Fibroblast of skin of left biceps (primary cell): ENCODE measurements at regions not wholly inside any gene's neighbourhood (a gene's known extent, or its start where the extent isn't known, plus 50 kb on each side); places are given as distances from the start of the nearest gene placed in this dataset.
"Not testable (repeated sequence)": the region's sequence is repeated elsewhere in the genome, so short reads cannot be mapped to it uniquely, and the experiment has no call there.

Source experiments
- DNase-seq, 2 experiments: peaks; one replicate each; pipeline ENCODE4 v3.0.0-alpha.2; 2013; ENCODE audit warnings: low read depth in 2 of 2

DNA sequence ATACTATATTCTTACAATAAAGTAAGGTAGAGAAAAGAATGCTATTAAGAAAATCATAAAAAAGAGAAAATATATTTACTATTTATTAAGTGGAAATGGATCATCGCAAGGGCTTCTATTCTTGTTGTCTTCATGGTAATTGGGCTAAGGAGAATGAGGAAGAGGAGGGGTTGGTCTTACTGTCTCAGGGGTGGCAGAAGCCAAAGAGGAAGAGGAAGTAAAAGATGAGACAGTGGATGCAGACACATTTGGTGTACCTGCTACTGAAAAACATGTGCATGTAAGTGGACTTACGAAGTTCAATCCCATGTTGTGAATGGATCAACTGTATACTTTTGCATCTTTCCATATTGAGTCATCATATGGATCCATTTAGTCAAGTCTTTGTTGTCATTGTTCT is 1502.1 kb upstream of the ADGRL3 start:
- no peak for DNase-seq

DNA sequence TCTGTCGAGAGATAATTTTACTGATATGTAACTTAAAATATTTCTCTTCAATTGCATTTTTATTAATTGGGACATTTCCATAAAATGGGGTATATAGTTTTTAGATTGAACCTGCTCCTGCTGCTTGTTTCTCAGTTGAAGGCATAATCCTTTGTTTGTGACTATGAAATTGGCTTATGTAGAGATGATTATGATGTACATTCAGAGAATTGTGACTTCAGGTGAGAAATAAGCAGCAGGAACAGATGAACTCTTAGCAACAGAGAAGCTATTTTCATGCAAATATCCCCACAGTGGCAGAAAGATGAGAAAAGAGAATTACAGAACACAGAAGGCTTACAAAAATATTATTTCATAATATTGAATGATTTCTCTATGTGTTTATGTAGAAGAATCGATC is 1499.5 kb upstream of the ADGRL3 start:
- DNase-seq = no peak

DNA sequence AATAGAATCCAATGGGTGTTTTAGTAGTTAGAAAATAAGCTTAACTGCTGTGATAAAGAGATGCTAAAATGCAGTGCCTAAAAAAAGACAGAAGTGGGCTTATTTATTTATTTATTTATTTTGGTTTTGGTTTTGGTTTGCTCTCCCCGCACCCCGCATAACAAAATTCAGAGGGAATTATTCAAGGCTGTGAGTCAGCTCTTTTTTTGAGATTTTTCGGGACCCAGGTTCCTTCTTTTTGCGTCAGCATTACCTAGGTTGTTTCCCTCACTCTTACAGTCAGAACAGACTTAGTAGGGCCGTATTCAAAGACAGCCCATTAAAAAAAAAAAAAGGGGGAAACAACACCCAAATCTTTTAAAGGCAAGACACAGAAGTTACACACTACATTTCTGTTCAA is 1495.5 kb upstream of the ADGRL3 start:
- no peak for DNase-seq

DNA sequence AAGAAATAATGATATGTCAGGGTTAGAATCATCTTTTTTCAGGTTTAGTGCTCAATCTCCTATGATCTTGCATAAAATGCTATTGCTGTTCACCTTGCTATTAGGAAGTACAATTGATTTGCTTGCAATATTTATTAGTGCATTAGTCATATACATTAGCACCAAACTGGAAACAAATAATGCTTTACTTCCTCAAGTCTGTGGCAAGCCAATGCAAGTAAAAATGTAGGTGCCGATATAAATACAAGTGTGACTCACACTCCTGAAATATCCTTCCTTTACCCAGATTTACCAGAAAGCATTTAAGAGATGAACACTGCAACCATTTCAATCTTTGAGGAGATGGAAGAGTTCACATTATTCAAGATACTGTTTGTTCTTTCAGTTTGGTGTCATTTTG is 1487.7 kb upstream of the ADGRL3 start:
- DNase-seq = no peak

DNA sequence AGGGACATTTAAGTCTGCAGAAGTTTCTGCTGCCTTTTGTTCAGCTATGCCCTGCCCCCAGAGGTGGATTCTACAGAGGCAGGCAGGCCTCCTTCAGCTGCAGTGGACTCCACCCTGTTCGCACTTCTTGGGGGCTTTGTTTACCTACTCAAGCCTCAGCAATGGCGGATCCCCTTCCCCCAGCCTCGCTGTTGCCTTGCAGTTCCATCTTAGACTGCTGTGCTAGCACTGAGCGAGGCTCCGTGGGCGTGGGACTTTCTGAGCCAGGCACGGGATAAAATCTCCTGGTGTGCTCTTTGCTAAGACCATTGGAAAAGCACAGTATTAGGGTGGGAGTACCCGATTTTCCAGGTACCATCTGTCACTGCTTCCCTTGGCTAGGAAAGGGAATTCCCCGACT is 1475.8 kb upstream of the ADGRL3 start:
- not testable (repeated sequence) for DNase-seq

DNA sequence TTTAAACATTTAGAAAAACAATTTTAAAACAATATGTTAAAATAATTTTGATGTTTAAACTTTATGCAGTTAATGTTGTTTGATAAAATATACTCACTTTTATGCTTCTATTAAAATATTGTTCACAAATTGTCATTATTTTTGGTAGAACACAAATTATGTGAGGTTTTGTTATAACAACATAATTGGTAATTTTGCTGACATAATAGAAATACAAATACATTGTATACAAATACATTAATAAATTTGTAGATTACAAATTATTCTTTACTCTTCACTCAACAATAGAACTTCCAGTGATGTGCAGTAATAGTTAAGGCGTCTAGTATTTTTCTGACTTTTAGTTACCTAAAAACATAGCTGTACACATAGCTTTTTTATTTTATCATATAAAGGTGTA is 1472.4 kb upstream of the ADGRL3 start:
- DNase-seq = no peak

DNA sequence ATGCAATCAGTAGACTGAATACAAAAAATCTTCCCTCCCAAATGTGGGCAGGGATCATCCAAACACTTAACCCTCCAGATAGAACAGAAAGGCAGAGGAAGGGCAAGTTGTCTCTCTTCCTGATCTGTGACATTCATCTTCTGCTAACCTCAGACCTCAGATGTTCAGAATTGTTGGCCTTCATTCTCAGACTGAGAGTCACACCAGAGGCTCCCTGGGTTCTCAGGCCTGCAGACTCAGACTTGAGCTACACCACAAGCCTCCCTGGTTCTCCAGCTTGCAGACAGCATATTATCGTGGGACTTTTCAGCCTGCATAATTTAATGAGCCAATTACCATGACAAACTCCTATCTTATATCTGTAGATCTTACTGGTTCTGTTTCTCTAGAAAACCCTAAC is 1471.6 kb upstream of the ADGRL3 start:
- DNase-seq = no peak

DNA sequence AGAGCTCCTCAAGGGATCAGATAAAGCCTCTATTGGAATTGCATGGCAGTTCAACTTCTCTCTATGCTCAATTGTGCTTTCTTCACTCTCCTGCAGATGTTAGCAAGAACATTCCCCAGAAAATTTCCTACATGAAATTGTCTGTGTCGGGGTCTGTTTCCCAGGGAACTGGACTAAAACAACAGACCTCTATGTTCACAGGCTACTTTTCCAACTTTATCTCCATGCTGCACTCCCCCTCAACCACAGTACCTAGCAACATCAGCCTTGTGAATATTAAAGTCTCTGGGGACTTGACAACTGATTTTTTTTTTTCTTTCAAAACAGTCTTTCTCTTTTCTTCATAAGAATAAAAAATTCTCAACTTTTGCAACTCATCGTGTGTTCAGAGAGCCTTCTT is 1470.8 kb upstream of the ADGRL3 start:
- no peak for DNase-seq

DNA sequence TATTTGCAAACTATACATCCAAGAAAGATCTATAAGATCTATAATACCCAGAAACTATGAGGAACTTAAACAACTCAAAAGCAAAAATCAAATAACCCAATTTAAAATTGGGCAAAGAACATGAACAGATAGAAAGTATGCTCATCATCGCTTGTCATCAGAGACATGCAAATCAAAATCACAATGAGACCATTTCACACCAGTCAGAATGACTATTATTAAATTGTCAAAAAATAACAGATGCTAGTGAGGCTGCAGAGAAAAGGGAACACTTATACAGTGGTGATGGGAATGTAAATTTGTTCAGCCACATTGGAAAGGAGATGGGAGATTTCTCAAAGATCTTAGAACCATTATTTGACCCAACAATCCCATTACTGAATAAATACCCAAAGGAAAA is 1451.7 kb upstream of the ADGRL3 start:
- DNase-seq = no peak

DNA sequence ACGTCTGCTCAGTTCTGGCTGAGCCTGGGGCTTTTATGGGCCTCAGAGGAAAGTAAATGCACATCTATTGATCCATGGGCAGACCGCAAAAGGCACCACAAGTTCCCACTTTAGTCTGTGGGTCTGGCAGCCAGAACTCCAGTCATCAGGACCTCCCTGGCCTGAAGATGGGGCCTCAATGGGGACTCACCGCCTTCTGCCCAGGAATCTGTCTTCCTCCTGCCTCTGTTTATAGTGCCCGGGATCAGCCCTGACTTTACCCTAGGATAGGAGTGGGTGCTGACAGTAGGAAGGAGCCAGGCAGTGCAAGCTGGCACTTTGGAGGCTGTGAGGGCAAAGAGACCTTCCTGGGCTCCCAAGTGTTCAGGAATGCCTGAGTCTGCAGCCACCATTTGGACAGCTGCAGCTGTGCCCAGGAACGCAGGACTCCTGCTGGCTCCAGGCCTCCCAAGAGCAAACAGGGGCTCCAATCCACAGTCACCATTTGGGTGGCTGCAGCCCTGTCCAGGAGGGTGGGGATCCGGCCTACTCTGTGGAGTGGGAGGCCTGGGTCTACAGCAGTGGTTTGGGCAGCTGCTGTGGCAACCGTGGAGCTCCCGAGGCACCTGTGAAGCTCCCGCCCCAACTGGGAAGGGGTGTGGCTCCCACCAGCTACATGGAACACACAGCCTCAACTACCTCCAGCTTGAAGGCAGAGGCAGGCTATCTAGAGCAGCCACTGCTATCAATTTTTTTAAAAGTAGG is 1440.9 kb upstream of the ADGRL3 start:
- no peak for DNase-seq

DNA sequence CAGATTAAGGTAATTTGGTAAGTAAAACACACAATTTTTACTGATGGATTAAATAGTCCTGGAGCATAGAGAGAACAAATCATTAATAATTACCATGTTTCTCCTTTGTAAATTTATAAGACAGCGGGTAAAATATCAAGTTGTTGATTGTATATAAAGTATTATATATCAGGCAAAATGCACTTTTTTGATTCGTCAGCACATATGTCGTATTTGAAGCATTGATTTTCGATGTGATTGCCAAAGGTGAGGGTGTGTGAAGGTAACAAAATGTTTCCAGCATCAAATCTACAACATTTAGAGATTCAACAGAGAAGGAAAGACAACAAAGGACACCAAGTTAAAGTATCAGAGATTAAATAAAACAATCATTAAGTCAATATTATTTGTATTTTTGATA is 1437.8 kb upstream of the ADGRL3 start:
- no peak for DNase-seq

DNA sequence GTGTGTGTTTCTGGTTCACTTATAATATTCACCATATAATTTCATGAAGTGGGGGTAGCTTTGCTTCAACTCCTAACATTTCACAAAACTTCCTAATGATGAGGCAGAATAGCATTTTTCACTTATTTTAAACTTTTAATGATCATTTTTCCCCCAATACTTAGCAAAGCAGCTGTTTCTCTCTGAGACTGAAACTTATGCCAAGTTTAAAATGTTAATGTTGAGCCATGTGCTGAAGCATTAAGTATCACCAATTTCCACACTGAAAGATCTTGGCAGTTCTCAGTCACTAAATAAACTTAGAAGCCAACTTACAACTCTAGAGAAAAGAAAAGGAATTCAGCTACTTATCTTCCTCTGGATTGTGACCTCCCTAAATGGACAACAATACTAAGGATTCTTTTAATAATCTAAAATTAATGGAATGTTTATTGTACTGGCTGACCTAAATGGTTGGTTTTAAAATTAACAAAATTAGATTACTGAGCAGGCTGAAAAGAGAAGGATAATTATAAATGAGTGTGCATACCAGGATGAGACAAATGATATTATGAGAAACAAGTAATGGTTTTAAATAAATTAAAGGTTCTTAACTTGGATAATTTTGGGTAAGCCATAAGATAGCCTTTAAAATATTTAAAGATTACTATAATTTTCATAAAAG is 1429.4 kb upstream of the ADGRL3 start:
- DNase-seq = no peak

DNA sequence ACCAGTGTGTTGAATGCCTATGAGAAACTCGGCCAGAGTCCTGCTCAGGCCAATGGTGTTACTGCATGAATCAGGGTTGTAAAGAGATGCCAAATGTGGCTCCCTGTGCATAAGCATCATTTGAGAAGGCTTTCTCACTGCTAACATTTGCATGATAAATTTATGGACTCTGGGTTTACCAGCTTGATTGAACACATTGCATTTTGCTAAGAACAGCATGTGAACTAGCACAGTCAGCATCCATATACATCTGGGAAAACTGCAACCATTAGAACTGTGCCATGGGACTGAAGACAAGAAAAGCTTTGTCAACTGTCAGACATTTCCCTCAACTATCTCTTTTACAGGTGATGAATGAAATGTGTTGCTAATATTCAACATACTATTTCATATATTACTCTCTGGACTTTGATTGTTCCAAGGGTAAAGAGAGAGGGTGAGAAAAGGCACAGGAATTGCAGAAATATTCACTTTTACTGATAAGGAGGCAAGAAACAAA is 1427.4 kb upstream of the ADGRL3 start:
- no peak for DNase-seq

DNA sequence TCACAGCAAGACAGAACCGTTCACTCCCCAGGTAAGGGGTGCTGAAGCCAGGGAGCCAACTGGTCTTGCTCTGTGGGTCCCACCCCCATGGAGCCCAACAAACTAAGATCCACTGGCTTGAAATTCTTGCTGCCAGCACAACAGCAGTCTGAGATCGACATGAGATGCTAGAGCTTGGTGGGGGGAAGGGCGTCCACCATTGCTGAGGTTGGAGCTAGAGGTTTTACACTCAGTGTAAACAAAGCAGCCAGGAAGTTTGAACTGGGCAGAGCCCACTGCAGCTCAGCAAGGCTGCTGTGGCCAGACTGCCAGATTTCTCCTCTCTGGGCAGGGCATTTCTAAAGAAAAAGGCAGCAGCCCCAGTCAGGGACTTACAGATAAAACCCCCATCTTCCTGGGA is 1419.9 kb upstream of the ADGRL3 start:
- DNase-seq = not testable (repeated sequence)

DNA sequence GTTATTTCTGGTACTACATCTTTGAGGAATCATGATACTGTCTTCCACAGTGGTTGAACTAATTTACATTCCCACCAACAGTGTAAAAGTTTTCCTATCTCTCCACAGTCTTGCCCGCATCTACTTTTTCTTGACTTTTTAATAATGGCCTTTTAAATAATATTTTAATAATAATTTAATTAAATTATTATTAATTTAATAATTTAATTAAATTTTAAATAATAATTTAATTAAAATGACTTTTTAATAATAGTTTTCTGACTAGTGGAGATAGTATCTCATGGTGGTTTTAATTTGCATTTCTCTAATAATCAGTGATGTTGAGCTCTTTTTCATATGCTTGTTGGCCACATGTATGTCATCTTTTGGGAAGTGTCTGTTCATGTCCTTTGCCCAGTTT is 1395.0 kb upstream of the ADGRL3 start:
- no peak for DNase-seq

DNA sequence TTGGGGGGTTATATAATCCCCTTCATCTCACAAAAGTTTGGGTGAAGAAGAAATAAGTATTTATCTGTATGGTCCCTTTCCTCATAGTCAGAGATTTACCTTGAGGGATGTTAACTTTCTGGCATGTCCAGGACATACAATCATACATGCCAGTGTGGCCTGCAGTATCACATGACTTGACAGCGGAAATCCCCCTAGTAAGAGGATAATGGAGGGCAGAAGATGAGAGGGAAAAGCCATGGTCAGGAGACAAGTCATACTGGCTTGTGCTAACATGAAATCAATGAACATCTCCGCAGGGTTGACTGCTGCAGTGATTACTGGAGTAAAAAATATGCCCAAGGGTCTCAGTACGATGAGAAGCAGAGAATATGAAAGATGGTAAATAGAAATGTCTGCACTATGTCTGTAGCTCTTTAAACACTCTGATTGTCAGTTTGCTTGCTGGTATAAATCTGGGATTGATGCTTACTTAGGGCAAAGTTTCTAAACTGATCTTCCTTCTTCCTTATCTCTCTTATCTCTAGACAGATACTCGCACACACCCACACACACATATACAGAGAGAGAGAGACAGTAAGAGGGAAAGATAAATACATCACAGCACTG is 1385.6 kb upstream of the ADGRL3 start:
- no peak for DNase-seq

DNA sequence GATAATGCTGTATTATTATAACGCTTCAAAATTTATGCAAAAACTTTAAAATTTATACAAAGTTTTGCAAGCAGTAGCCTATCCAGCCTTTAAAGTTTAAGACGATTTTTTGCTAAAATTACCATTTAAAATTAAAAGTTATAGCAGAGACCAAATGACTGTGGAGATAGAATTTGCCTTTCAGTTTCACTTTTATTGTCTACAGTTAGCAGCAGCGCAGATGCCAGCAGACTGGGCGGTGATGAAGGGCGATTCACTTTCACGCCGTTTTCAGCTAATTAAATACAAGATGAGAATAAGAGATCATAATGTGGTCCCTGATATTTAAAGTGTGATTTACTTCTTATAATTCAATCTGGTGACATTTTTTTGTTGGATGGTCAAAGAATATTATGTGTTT is 1381.5 kb upstream of the ADGRL3 start:
- DNase-seq = no peak

DNA sequence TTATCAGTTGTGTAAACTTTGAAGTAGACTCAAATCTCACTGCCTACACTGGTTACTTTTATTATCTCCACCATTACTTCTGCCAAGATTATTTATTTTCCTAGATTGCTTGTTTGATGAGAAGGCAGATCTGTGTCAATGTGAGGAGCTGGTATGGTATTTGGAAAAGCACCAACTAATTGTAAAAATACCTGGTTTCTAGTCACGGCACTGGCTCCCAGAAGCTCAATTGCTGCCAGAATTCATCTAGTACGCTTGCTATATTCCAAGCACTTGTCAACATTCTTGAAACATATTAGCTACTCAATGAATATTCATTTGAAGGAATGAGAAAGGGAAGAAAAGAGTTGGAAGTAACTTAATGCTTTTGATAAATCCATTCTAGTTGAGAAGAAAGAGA is 1376.8 kb upstream of the ADGRL3 start:
- DNase-seq = no peak

DNA sequence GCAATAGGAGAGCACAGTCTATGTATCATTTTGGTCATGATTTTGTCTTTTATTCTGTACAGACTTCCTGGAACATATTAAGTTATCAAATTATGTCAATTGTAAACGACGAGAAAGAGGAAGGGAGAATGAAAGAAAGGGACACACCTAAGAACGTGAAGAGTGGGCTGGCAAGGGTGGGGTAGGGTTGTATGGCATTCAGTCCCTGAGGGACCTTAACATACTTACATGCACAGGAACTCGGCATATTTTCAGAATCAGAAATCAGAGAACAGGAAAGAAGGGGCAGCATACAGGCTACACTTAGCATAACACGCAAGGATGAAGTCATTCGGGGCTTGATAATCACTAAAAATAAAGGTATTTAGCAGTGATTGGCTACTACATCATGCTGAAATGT is 1375.0 kb upstream of the ADGRL3 start:
- DNase-seq = no peak

DNA sequence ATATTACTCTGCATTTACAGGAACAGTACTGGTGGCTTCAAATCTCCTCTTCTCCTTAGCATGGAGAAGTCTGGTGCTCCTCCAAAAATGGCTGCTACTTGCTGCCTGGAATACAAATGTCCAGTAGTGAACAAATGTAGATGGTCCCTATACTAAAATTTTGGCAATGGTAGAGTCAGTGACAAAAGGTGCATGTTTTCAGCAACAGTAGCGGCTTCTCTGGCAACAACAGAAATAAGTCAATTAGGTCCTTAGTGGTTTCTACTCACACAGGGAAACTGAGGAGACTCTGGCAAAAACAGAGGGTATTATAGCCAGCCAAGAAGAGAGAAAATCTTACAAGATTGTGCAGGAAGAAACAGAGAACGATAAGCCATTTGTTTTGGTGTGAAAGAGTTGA is 1368.4 kb upstream of the ADGRL3 start:
- DNase-seq = no peak

DNA sequence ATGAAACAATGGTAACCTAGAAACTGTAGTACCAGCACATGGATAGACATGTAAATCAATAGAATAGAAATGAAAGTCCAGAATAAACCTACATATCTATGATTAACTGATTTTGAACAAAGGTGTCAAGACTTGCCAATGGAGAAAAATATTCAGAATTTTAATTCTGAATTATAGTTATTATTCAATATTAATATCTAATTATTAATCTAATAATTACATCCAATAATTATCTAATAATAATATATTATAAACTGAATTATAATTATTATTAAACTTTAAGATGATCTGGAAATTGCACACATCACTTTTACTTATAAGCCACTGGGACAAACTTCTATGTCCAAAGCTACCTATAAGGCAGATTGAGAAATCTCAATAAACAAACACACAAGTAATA is 1365.2 kb upstream of the ADGRL3 start:
- DNase-seq = no peak

DNA sequence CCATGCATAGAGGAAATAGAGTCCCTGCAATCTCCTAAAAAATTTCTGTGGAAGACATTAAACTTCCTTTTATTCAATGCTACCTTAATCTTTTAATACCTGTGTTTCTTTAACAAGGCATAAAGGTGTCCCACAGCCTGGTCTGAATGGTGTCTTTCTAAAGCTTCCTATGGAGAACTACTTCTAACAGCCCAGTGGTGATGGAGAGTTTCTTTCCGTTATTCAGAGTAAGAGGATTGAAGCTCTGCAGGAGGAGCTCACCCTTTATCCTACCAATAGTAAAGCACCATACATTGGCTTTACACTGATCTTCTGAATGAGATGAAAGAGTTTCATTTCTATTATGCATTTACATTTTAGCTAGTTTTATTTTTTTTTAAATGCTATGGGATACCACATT is 1362.4 kb upstream of the ADGRL3 start:
- no peak for DNase-seq

DNA sequence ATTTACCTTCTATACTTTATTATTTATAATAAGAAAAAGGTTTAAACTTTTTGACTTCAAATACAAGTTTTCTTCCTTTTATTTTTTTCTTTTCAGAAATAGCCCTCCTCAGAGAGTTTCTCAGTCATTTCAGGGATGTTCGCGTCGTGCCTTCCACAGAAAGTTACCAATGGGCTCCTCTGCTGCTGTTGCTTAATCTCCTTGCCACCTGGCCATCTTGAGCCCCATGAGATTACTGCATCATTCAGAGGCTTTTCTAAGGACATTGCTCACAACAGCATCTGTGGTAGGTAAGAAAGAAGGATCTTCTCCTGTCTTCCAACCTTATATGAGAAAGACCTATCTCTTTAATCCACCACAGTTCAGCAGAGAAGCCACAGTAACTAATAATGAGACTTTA is 1361.9 kb upstream of the ADGRL3 start:
- DNase-seq = no peak
